ENCODE measurements at regions not wholly inside any gene's neighbourhood (a gene's known extent, or its start where the extent isn't known, plus 50 kb on each side); places are given as distances from the start of the nearest gene placed in this dataset.
A peak's percentile ranks its signal among the peaks of the same experiment; 100 is the strongest.
"Not testable (repeated sequence)": the region's sequence is repeated elsewhere in the genome, so short reads cannot be mapped to it uniquely, and the experiment has no call there.

DNA sequence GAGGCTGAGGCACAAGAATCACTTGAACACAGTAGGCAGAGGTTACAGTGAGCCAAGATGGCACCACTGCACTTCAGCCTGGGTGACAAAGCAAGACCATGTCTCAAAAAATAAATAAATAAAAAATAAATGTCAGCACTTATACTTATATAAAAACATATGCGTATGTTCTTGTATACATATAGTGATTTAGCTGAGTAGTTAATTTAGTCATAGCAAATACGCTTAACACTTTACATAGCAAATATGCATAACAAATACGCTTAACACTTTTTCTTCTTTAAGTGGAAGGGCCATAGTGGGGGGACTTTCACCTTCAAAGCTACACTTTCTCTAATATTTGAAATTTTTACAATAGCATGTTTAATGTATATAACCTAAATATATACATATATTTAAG is 64.0 kb upstream of the CAPRIN1 start:
- no peaks in the 10 kb centered on the region for H3K9me2 ChIP-seq (replicated peaks; ENCODE audit: low read depth, low read length)
- H4K20me1 ChIP-seq (ENCODE audit: insufficient read depth, low read length, poor library complexity, severe bottlenecking), result no peaks in the 10 kb centered on the region
- peaks cover 12% of the 10 kb centered on the region for H3K4me1 ChIP-seq (ENCODE audit: insufficient read depth, low read length, poor library complexity, severe bottlenecking)
- H3F3A ChIP-seq (ENCODE audit: low read depth), result peaks cover 6% of the 10 kb centered on the region
- H3K9me3 ChIP-seq (ENCODE audit: insufficient read depth, low read depth, low read length), result no peaks in the 10 kb centered on the region
- H2AFZ ChIP-seq (ENCODE audit: low read length), result no peak overlapping the region
- no peak overlapping the region for H3K4me3 ChIP-seq (ENCODE audit: low read length, poor library complexity, severe bottlenecking)
- H3K79me2 ChIP-seq (ENCODE audit: insufficient read depth, low read length), result no peaks in the 10 kb centered on the region
- H3K4me2 ChIP-seq (ENCODE audit: low read depth, low read length, poor library complexity, severe bottlenecking), result no peak overlapping the region
- H3K36me3 ChIP-seq (ENCODE audit: insufficient read depth, low read length), result no peaks in the 10 kb centered on the region
- H3K27me3 ChIP-seq (ENCODE audit: insufficient read depth, low read length, poor library complexity, severe bottlenecking), result peaks cover 3% of the 10 kb centered on the region
- H3K9ac ChIP-seq (ENCODE audit: low read depth, low read length, poor library complexity, severe bottlenecking), result no peak overlapping the region
- TF ChIP-seq, protein P1, sequence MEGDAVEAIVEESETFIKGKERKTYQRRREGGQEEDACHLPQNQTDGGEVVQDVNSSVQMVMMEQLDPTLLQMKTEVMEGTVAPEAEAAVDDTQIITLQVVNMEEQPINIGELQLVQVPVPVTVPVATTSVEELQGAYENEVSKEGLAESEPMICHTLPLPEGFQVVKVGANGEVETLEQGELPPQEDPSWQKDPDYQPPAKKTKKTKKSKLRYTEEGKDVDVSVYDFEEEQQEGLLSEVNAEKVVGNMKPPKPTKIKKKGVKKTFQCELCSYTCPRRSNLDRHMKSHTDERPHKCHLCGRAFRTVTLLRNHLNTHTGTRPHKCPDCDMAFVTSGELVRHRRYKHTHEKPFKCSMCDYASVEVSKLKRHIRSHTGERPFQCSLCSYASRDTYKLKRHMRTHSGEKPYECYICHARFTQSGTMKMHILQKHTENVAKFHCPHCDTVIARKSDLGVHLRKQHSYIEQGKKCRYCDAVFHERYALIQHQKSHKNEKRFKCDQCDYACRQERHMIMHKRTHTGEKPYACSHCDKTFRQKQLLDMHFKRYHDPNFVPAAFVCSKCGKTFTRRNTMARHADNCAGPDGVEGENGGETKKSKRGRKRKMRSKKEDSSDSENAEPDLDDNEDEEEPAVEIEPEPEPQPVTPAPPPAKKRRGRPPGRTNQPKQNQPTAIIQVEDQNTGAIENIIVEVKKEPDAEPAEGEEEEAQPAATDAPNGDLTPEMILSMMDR (conservative IDR thresholded peaks at IDR 0.05; ENCODE audit: low read length), result no peak
- no peak for TF ChIP-seq EZH2phosphoT487 (IDR thresholded peaks at IDR 0.05; ENCODE audit: borderline replicate concordance)

DNA sequence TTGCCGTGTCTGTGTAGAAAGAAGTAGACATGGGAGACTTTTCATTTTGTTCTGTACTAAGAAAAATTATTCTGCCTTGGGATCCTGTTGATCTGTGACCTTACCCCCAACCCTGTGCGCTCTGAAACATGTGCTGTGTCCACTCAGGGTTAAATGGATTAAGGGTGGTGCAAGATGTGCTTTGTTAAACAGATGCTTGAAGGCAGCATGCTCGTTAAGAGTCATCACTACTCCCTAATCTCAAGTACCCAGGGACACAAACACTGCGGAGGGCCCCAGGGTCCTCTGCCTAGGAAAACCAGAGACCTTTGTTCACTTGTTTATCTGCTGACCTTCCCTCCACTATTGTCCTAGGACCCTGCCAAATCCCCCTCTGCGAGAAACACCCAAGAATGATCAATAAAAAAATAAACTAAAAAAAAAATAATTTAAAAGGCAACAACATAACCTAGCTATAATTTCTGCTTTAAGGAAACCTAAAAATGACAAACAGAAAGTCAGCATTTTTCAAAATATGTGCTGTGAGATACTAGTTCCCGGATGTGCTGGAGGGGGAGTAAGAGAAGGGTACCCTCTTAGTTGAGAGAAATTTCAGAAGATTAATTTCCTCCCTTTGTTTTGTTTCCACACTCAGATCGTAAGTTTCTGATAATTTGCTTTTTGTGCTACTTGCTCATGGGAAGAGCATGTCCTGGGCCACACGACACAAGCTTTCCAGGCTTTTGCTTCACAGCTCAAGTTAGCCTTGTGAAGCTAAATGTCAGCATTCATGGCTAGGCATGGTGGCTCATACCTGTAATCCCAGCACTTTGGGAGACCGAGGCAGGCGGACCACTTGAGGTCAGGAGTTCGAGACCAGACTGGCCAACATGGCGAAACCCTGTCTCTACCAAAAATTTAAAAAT is 64.7 kb upstream of the CAPRIN1 start:
- not testable (repeated sequence) for H3K4me2 ChIP-seq (ENCODE audit: low read depth, low read length, poor library complexity, severe bottlenecking); H3K9me3 ChIP-seq (ENCODE audit: insufficient read depth, low read depth, low read length); H4K20me1 ChIP-seq (ENCODE audit: insufficient read depth, low read length, poor library complexity, severe bottlenecking); H3K9me2 ChIP-seq (replicated peaks; ENCODE audit: low read depth, low read length); H3K4me3 ChIP-seq (ENCODE audit: low read length, poor library complexity, severe bottlenecking); H3K4me1 ChIP-seq (ENCODE audit: insufficient read depth, low read length, poor library complexity, severe bottlenecking); H3K36me3 ChIP-seq (ENCODE audit: insufficient read depth, low read length); H3K27me3 ChIP-seq (ENCODE audit: insufficient read depth, low read length, poor library complexity, severe bottlenecking); H3F3A ChIP-seq (ENCODE audit: low read depth); H2AFZ ChIP-seq (ENCODE audit: low read length); H3K79me2 ChIP-seq (ENCODE audit: insufficient read depth, low read length); H3K9ac ChIP-seq (ENCODE audit: low read depth, low read length, poor library complexity, severe bottlenecking)

DNA sequence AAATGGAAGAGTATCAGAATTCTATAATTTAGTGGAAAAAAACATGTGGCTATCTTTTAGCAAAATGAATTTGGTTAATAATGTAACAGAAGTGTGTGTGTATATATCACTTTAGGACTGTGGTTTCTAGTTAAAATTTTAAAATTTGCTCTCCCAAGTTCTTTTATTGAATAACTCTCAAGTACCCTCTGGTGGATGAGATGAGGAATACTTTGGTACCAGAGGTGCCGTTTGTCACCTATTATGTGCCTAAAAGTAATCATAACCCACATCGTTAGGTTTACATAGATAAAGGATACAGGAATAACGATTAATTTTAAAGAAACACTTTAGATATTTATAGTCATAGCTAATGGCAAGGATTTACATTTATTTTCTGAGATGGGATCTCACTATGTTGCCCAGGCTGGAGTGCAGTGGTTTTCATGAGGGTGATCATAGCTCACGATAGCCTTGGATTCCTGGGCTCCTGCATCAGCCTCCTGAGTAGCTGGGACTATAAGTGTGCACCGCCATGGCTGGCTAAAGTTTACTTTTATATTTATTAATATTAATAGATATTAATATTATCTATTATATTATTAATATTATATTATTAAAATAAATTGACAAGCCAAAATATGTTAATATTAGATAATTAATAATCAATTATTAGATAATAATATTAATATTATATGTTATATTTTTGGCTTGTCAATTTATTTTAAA is 66.7 kb upstream of the CAPRIN1 start:
- no peaks in the 10 kb centered on the region for H3K36me3 ChIP-seq (ENCODE audit: insufficient read depth, low read length)
- no peaks in the 10 kb centered on the region for H3K79me2 ChIP-seq (ENCODE audit: insufficient read depth, low read length)
- H3K9ac ChIP-seq (ENCODE audit: low read depth, low read length, poor library complexity, severe bottlenecking), result no peak overlapping the region
- H3K4me3 ChIP-seq (ENCODE audit: low read length, poor library complexity, severe bottlenecking), result no peak overlapping the region
- no peaks in the 10 kb centered on the region for H3K9me3 ChIP-seq (ENCODE audit: insufficient read depth, low read depth, low read length)
- H3K4me2 ChIP-seq (ENCODE audit: low read depth, low read length, poor library complexity, severe bottlenecking), result no peak overlapping the region
- TF ChIP-seq, protein P1 (conservative IDR thresholded peaks at IDR 0.05; ENCODE audit: low read length), result peak; percentile 53
- TF ChIP-seq EZH2phosphoT487 (IDR thresholded peaks at IDR 0.05; ENCODE audit: borderline replicate concordance), result no peak
- H2AFZ ChIP-seq (ENCODE audit: low read length), result no peak overlapping the region
- H3K27me3 ChIP-seq (ENCODE audit: insufficient read depth, low read length, poor library complexity, severe bottlenecking), result no peaks in the 10 kb centered on the region
- H3F3A ChIP-seq (ENCODE audit: low read depth), result no peaks in the 10 kb centered on the region
- H4K20me1 ChIP-seq (ENCODE audit: insufficient read depth, low read length, poor library complexity, severe bottlenecking), result no peaks in the 10 kb centered on the region
- H3K4me1 ChIP-seq (ENCODE audit: insufficient read depth, low read length, poor library complexity, severe bottlenecking), result no peaks in the 10 kb centered on the region
- H3K9me2 ChIP-seq (replicated peaks; ENCODE audit: low read depth, low read length), result no peaks in the 10 kb centered on the region
